ENCODE measurements at regions not wholly inside any gene's neighbourhood (a gene's known extent, or its start where the extent isn't known, plus 50 kb on each side); places are given as distances from the start of the nearest gene placed in this dataset.

- H3K27ac ChIP-seq: no peak overlapping the region
- TF ChIP-seq ZFX (IDR thresholded peaks at IDR 0.05): no peak
- TF ChIP-seq, protein P1, sequence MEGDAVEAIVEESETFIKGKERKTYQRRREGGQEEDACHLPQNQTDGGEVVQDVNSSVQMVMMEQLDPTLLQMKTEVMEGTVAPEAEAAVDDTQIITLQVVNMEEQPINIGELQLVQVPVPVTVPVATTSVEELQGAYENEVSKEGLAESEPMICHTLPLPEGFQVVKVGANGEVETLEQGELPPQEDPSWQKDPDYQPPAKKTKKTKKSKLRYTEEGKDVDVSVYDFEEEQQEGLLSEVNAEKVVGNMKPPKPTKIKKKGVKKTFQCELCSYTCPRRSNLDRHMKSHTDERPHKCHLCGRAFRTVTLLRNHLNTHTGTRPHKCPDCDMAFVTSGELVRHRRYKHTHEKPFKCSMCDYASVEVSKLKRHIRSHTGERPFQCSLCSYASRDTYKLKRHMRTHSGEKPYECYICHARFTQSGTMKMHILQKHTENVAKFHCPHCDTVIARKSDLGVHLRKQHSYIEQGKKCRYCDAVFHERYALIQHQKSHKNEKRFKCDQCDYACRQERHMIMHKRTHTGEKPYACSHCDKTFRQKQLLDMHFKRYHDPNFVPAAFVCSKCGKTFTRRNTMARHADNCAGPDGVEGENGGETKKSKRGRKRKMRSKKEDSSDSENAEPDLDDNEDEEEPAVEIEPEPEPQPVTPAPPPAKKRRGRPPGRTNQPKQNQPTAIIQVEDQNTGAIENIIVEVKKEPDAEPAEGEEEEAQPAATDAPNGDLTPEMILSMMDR (conservative IDR thresholded peaks at IDR 0.05): no peak
These were observed 53.5 kb upstream of the ZNF516 start for GRCh38 chr18:76548541-76548940.

GRCh38 chr18:76547296-76547695, 52.3 kb upstream of the ZNF516 start:
- TF ChIP-seq ZFX (IDR thresholded peaks at IDR 0.05): no peak
- TF ChIP-seq, protein P1 (conservative IDR thresholded peaks at IDR 0.05): no peak
- no peak overlapping the region for H3K27ac ChIP-seq

DNA sequence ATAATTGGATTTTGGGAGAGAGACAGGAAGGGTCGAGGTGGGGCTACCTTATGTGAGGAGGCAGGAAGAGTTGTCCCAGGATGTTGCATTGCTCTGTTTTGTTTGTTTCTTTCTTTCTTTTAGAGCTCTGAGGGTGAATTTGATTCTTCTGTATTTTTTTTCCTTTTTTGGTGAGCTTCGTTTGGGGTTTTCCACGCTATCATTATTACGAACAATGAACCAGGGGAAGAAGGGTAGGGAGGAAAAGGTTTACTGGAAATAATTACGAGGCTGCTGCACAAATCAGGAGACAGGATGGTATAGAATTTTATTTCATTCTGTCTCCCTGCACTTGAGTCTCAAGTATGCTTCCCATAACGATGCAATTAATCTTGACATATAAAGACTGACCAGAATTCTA, 51.4 kb upstream of the ZNF516 start:
- TF ChIP-seq, protein P1 (conservative IDR thresholded peaks at IDR 0.05): no peak
- TF ChIP-seq ZFX (IDR thresholded peaks at IDR 0.05): no peak
- no peak overlapping the region for H3K27ac ChIP-seq

GRCh38 chr18:76546088-76546435, 51.0 kb upstream of the ZNF516 start:
- no peak for TF ChIP-seq ZFX (IDR thresholded peaks at IDR 0.05)
- TF ChIP-seq, protein P1 (conservative IDR thresholded peaks at IDR 0.05): no peak
- H3K27ac ChIP-seq: no peak overlapping the region

DNA sequence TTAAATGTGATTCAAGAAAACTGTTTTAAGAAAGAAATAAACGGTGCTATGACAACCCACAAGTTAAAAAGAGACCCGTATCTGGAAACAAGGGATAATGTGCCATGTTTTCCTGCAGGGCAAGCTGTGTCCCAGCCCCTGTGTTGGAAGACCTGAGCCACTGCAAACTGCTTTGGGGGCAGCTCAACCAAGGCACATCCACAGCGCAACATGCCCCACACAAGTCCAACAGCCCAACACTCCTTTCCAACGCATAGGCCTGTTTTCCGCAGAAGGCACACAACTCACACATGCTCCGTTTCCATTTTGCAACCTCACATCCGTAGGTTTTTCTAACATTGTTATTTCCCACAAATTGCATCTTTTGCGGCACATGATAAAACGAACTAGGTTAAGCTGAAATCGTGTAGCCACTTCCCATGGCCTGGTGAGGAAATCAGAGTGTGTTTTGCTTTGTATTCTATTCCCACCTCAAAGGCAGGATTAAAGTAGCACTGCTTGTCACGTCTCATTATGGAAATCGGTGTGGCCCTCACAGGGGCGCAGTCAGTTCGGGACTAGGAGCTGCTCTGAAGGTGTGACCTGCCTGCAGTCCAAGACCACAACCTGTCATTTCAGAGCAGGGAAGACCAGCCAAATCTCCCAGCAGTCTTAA, 50.5 kb upstream of the ZNF516 start:
- no peak overlapping the region for H3K27ac ChIP-seq
- TF ChIP-seq, protein P1 (conservative IDR thresholded peaks at IDR 0.05): no peak
- no peak for TF ChIP-seq ZFX (IDR thresholded peaks at IDR 0.05)

- TF ChIP-seq, protein P1 (conservative IDR thresholded peaks at IDR 0.05): no peak
- no peak for TF ChIP-seq ZFX (IDR thresholded peaks at IDR 0.05)
- H3K27ac ChIP-seq: no peak overlapping the region
These were observed 49.7 kb upstream of the ZNF516 start for GRCh38 chr18:76544511-76545345.

Data from C4-2B (cell line).